Activated CD8-positive, alpha-beta memory T cell treated with anti-CD3 and anti-CD28 coated beads, Interleukin-2, amount 10 ng/mL, durations not matched to agents 7 days and 5 days (primary cell): ENCODE measurements at regions not wholly inside any gene's neighbourhood (a gene's known extent, or its start where the extent isn't known, plus 50 kb on each side); places are given as distances from the start of the nearest gene placed in this dataset.

Source experiments
- ATAC-seq: fragments of 150-1000 bp; cut with Tn5 transposase; one replicate; pipeline ENCODE4 v1.10.0; 2021; ENCODE audit warnings: moderate library complexity
- CTCF ChIA-PET: fragments of 350-600 bp; sonication (Branson Sonifier 250); formaldehyde crosslinking; loops from one replicate; lab custom pipeline; 2021; ENCODE audit warnings: antibody characterized with exemption; lab: Charles Lee
- DNase-seq: peaks from one replicate; pipeline ENCODE4 v3.0.0-alpha.2; 2020
- H3K27ac Mint-ChIP-seq: one replicate; pipeline ENCODE4 v1.8.0; 2021; ENCODE audit warnings: mild to moderate bottlenecking, mixed read lengths
- H3K27me3 Mint-ChIP-seq: one replicate; pipeline ENCODE4 v1.8.0; 2021; ENCODE audit warnings: mixed read lengths
- H3K36me3 Mint-ChIP-seq: one replicate; pipeline ENCODE4 v1.8.0; 2021; ENCODE audit warnings: mild to moderate bottlenecking, mixed read lengths
- H3K4me1 Mint-ChIP-seq: one replicate; pipeline ENCODE4 v1.8.0; 2021; ENCODE audit warnings: mixed read lengths
- H3K4me3 Mint-ChIP-seq: one replicate; pipeline ENCODE4 v1.8.0; 2021; ENCODE audit warnings: mild to moderate bottlenecking, moderate library complexity, mixed read lengths
- H3K9me3 Mint-ChIP-seq: one replicate; pipeline ENCODE4 v1.8.0; 2022; ENCODE audit warnings: low read depth, mixed read lengths

GRCh38 chr21:35905096-35905962 is 155.0 kb downstream of the SETD4 start:
- no peak for ATAC-seq
- no peaks in the 10 kb centered on the region for H3K4me1 Mint-ChIP-seq
- no peak overlapping the region for H3K27ac Mint-ChIP-seq
- H3K9me3 Mint-ChIP-seq: no peaks in the 10 kb centered on the region
- H3K27me3 Mint-ChIP-seq: peaks cover 12% of the 10 kb centered on the region
- H3K36me3 Mint-ChIP-seq: no peaks in the 10 kb centered on the region
- no peak overlapping the region for H3K4me3 Mint-ChIP-seq
- DNase-seq: no peak
- CTCF ChIA-PET: no interaction called here

- Mint-ChIP-seq H3K4me3 (no peak overlapping the region), H3K27me3 (peaks cover 7% of the 10 kb centered on the region), H3K4me1 (no peaks in the 10 kb centered on the region), H3K27ac (no peak overlapping the region), H3K9me3 (no peaks in the 10 kb centered on the region), H3K36me3 (no peaks in the 10 kb centered on the region)
- ATAC-seq (no peak), DNase-seq (no peak)
- CTCF ChIA-PET: no interaction called here
Observed at GRCh38 chr21:35900539-35900938, 159.8 kb downstream of the SETD4 start.

- Mint-ChIP-seq H3K4me3 (no peak overlapping the region), H3K9me3 (no peaks in the 10 kb centered on the region), H3K36me3 (no peaks in the 10 kb centered on the region), H3K27ac (no peak overlapping the region), H3K27me3 (no peaks in the 10 kb centered on the region), H3K4me1 (no peaks in the 10 kb centered on the region)
- CTCF ChIA-PET: no interaction called here
- ATAC-seq (no peak), DNase-seq (no peak)
Observed at GRCh38 chr21:35896060-35896459, 164.3 kb downstream of the SETD4 start.

GRCh38 chr21:35895598-35895997 is 164.7 kb downstream of the SETD4 start:
- H3K4me1 Mint-ChIP-seq: no peaks in the 10 kb centered on the region
- H3K36me3 Mint-ChIP-seq: no peaks in the 10 kb centered on the region
- no peak overlapping the region for H3K27ac Mint-ChIP-seq
- CTCF ChIA-PET: no interaction called here
- no peaks in the 10 kb centered on the region for H3K9me3 Mint-ChIP-seq
- ATAC-seq (no peak), DNase-seq (no peak)
- H3K27me3 Mint-ChIP-seq: no peaks in the 10 kb centered on the region
- H3K4me3 Mint-ChIP-seq: no peak overlapping the region

GRCh38 chr21:35893156-35893555 is 167.2 kb downstream of the SETD4 start:
- no peak overlapping the region for H3K27ac Mint-ChIP-seq
- no peaks in the 10 kb centered on the region for H3K4me1 Mint-ChIP-seq
- ATAC-seq: no peak
- peaks cover 10% of the 10 kb centered on the region for H3K27me3 Mint-ChIP-seq
- H3K9me3 Mint-ChIP-seq: no peaks in the 10 kb centered on the region
- DNase-seq: no peak
- CTCF ChIA-PET: interaction anchor here (0.7 kb wide), 1 partner anchor 14 kb away, joined by 3 read pairs; no protein-coding TSS in a partner anchor
- no peaks in the 10 kb centered on the region for H3K36me3 Mint-ChIP-seq
- H3K4me3 Mint-ChIP-seq: no peak overlapping the region

GRCh38 chr21:35886887-35887286 is 173.4 kb downstream of the SETD4 start:
- Mint-ChIP-seq H3K4me3 (no peak overlapping the region), H3K9me3 (no peaks in the 10 kb centered on the region), H3K4me1 (no peaks in the 10 kb centered on the region), H3K27me3 (peaks cover 28% of the 10 kb centered on the region), H3K36me3 (no peaks in the 10 kb centered on the region), H3K27ac (no peak overlapping the region)
- ATAC-seq (no peak), DNase-seq (no peak)
- CTCF ChIA-PET: no interaction called here

GRCh38 chr21:35885942-35886541 is 174.3 kb downstream of the SETD4 start:
- H3K4me1 Mint-ChIP-seq: no peaks in the 10 kb centered on the region
- H3K4me3 Mint-ChIP-seq: no peak overlapping the region
- DNase-seq (no peak), ATAC-seq (no peak)
- no peaks in the 10 kb centered on the region for H3K9me3 Mint-ChIP-seq
- H3K27ac Mint-ChIP-seq: no peak overlapping the region
- CTCF ChIA-PET: no interaction called here
- no peaks in the 10 kb centered on the region for H3K36me3 Mint-ChIP-seq
- H3K27me3 Mint-ChIP-seq: peaks cover 28% of the 10 kb centered on the region

GRCh38 chr21:35882791-35883240 is 177.5 kb downstream of the SETD4 start:
- Mint-ChIP-seq H3K4me1 (no peaks in the 10 kb centered on the region), H3K9me3 (no peaks in the 10 kb centered on the region), H3K27me3 (peaks cover 24% of the 10 kb centered on the region), H3K36me3 (no peaks in the 10 kb centered on the region), H3K4me3 (no peak overlapping the region), H3K27ac (no peak overlapping the region)
- DNase-seq: no peak
- CTCF ChIA-PET: no interaction called here
- no peak for ATAC-seq

- ATAC-seq (no peak), DNase-seq (no peak)
- no peaks in the 10 kb centered on the region for H3K36me3 Mint-ChIP-seq
- H3K4me3 Mint-ChIP-seq: no peak overlapping the region
- CTCF ChIA-PET: no interaction called here
- no peaks in the 10 kb centered on the region for H3K4me1 Mint-ChIP-seq
- peaks cover 7% of the 10 kb centered on the region for H3K27me3 Mint-ChIP-seq
- H3K9me3 Mint-ChIP-seq: no peaks in the 10 kb centered on the region
- H3K27ac Mint-ChIP-seq: no peak overlapping the region
Observed at GRCh38 chr21:35873441-35873840, 186.9 kb downstream of the SETD4 start.

GRCh38 chr21:35871906-35872305 is 188.4 kb downstream of the SETD4 start:
- Mint-ChIP-seq H3K4me1 (no peaks in the 10 kb centered on the region), H3K9me3 (no peaks in the 10 kb centered on the region), H3K27me3 (peaks cover 7% of the 10 kb centered on the region), H3K4me3 (no peak overlapping the region), H3K27ac (no peak overlapping the region), H3K36me3 (no peaks in the 10 kb centered on the region)
- CTCF ChIA-PET: no interaction called here
- ATAC-seq (no peak), DNase-seq (no peak)

- no peak for DNase-seq
- no peak for ATAC-seq
- CTCF ChIA-PET: no interaction called here
- H3K4me3 Mint-ChIP-seq: no peak overlapping the region
- H3K27ac Mint-ChIP-seq: no peak overlapping the region
- peaks cover 11% of the 10 kb centered on the region for H3K27me3 Mint-ChIP-seq
- no peaks in the 10 kb centered on the region for H3K4me1 Mint-ChIP-seq
- H3K9me3 Mint-ChIP-seq: no peaks in the 10 kb centered on the region
- H3K36me3 Mint-ChIP-seq: no peaks in the 10 kb centered on the region
Observed at GRCh38 chr21:35868869-35869223, 191.5 kb downstream of the SETD4 start.

GRCh38 chr21:35868005-35868868 is 192.1 kb downstream of the SETD4 start:
- H3K27ac Mint-ChIP-seq: no peak overlapping the region
- peaks cover 13% of the 10 kb centered on the region for H3K27me3 Mint-ChIP-seq
- no peak for DNase-seq
- H3K4me3 Mint-ChIP-seq: no peak overlapping the region
- ATAC-seq: no peak
- H3K9me3 Mint-ChIP-seq: no peaks in the 10 kb centered on the region
- no peaks in the 10 kb centered on the region for H3K4me1 Mint-ChIP-seq
- H3K36me3 Mint-ChIP-seq: no peaks in the 10 kb centered on the region
- CTCF ChIA-PET: no interaction called here

- Mint-ChIP-seq H3K4me3 (no peak overlapping the region), H3K27ac (no peak overlapping the region), H3K9me3 (no peaks in the 10 kb centered on the region), H3K27me3 (peaks cover 14% of the 10 kb centered on the region), H3K4me1 (no peaks in the 10 kb centered on the region), H3K36me3 (no peaks in the 10 kb centered on the region)
- ATAC-seq: no peak
- CTCF ChIA-PET: no interaction called here
- no peak for DNase-seq
Observed at GRCh38 chr21:35864039-35864438, 196.3 kb downstream of the SETD4 start.
